ENCODE measurements at regions not wholly inside any gene's neighbourhood (a gene's known extent, or its start where the extent isn't known, plus 50 kb on each side); places are given as distances from the start of the nearest gene placed in this dataset.

DNA sequence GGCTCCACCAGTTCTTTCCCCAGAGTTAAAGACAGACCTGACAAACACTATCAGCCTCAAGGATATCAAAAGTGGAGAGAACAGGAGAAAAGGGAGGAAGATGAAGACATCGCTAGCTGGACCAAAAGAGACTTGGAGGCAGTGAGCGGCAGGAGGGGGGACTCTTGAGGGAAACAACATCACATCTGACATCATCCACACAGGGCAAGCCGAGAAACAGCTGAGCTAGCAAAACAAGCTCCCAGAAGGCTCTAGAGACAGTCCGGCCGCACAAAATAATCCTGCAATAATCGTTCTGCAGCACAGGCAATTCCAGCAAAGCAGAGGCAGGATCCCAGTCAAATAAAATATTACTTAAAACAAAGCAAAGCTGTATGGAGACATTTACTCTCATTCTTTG lies 239.8 kb downstream of the EN1 start:
- TF ChIP-seq, protein P1, sequence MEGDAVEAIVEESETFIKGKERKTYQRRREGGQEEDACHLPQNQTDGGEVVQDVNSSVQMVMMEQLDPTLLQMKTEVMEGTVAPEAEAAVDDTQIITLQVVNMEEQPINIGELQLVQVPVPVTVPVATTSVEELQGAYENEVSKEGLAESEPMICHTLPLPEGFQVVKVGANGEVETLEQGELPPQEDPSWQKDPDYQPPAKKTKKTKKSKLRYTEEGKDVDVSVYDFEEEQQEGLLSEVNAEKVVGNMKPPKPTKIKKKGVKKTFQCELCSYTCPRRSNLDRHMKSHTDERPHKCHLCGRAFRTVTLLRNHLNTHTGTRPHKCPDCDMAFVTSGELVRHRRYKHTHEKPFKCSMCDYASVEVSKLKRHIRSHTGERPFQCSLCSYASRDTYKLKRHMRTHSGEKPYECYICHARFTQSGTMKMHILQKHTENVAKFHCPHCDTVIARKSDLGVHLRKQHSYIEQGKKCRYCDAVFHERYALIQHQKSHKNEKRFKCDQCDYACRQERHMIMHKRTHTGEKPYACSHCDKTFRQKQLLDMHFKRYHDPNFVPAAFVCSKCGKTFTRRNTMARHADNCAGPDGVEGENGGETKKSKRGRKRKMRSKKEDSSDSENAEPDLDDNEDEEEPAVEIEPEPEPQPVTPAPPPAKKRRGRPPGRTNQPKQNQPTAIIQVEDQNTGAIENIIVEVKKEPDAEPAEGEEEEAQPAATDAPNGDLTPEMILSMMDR (IDR thresholded peaks at IDR 0.05): no peak
- no peak for TF ChIP-seq POLR2A (IDR thresholded peaks at IDR 0.05)
